ENCODE measurements at regions not wholly inside any gene's neighbourhood (a gene's known extent, or its start where the extent isn't known, plus 50 kb on each side); places are given as distances from the start of the nearest gene placed in this dataset.
"Not testable (repeated sequence)": the region's sequence is repeated elsewhere in the genome, so short reads cannot be mapped to it uniquely, and the experiment has no call there.

- DNase-seq (ENCODE audit: low read depth in 2 of 2) = not testable (repeated sequence)
Observed at GRCh38 chr1:196002296-196002695, 605.9 kb downstream of the KCNT2 start.

GRCh38 chr1:196001188-196001587 lies 607.1 kb downstream of the KCNT2 start:
- no peak for DNase-seq (ENCODE audit: low read depth in 2 of 2)

- no peak for DNase-seq (ENCODE audit: low read depth in 2 of 2)
Observed at GRCh38 chr1:195999022-195999421, 609.2 kb downstream of the KCNT2 start.

- no peak for DNase-seq (ENCODE audit: low read depth in 2 of 2)
Observed at GRCh38 chr1:195981448-195982139, 626.6 kb downstream of the KCNT2 start.

- no peak for DNase-seq (ENCODE audit: low read depth in 2 of 2)
Observed at GRCh38 chr1:195979646-195980045, 628.6 kb downstream of the KCNT2 start.

- no peak for DNase-seq (ENCODE audit: low read depth in 2 of 2)
Observed at GRCh38 chr1:195973311-195973904, 634.8 kb downstream of the KCNT2 start.

- no peak for DNase-seq (ENCODE audit: low read depth in 2 of 2)
Observed at GRCh38 chr1:195971589-195971988, 636.7 kb downstream of the KCNT2 start.

GRCh38 chr1:195970209-195970608 lies 638.0 kb downstream of the KCNT2 start:
- no peak for DNase-seq (ENCODE audit: low read depth in 2 of 2)

- no peak for DNase-seq (ENCODE audit: low read depth in 2 of 2)
Observed at GRCh38 chr1:195965475-195965874, 642.8 kb downstream of the KCNT2 start.

- DNase-seq (ENCODE audit: low read depth in 2 of 2) = no peak
Observed at GRCh38 chr1:195965036-195965435, 643.2 kb downstream of the KCNT2 start.

- no peak for DNase-seq (ENCODE audit: low read depth in 2 of 2)
Observed at GRCh38 chr1:195964516-195964915, 643.7 kb downstream of the KCNT2 start.

- DNase-seq (ENCODE audit: low read depth in 2 of 2) = no peak
Observed at GRCh38 chr1:195962051-195962450, 646.2 kb downstream of the KCNT2 start.

- DNase-seq (ENCODE audit: low read depth in 2 of 2) = no peak
Observed at GRCh38 chr1:195960580-195960979, 647.7 kb downstream of the KCNT2 start.

GRCh38 chr1:195958131-195958530 lies 650.1 kb downstream of the KCNT2 start:
- no peak for DNase-seq (ENCODE audit: low read depth in 2 of 2)

- no peak for DNase-seq (ENCODE audit: low read depth in 2 of 2)
Observed at GRCh38 chr1:195956845-195957244, 651.4 kb downstream of the KCNT2 start.

- no peak for DNase-seq (ENCODE audit: low read depth in 2 of 2)
Observed at GRCh38 chr1:195954848-195955247, 653.4 kb downstream of the KCNT2 start.

- DNase-seq (ENCODE audit: low read depth in 2 of 2) = no peak
Observed at GRCh38 chr1:195951313-195951712, 656.9 kb downstream of the KCNT2 start.

GRCh38 chr1:195948123-195948895 lies 659.9 kb downstream of the KCNT2 start:
- no peak for DNase-seq (ENCODE audit: low read depth in 2 of 2)

GRCh38 chr1:195946500-195946899 lies 661.7 kb downstream of the KCNT2 start:
- DNase-seq (ENCODE audit: low read depth in 2 of 2) = no peak

GRCh38 chr1:195941795-195942194 lies 666.4 kb downstream of the KCNT2 start:
- DNase-seq (ENCODE audit: low read depth in 2 of 2) = no peak

GRCh38 chr1:195941314-195941713 lies 666.9 kb downstream of the KCNT2 start:
- no peak for DNase-seq (ENCODE audit: low read depth in 2 of 2)

- DNase-seq (ENCODE audit: low read depth in 2 of 2) = no peak
Observed at GRCh38 chr1:195939844-195940243, 668.4 kb downstream of the KCNT2 start.
